B cell (primary cell): ENCODE measurements at regions not wholly inside any gene's neighbourhood (a gene's known extent, or its start where the extent isn't known, plus 50 kb on each side); places are given as distances from the start of the nearest gene placed in this dataset.

ENCODE experiments used
- ATAC-seq: fragments of 200-7000 bp; cut with Tn5 transposase; one replicate; pipeline ENCODE4 v1.10.0; 2021; ENCODE audit warnings: low read depth, mild to moderate bottlenecking, moderate number of reproducible peaks, moderate library complexity
- CTCF ChIA-PET: fragments of 350-600 bp; sonication (Branson Sonifier 250); formaldehyde crosslinking; loops from one replicate; lab custom pipeline; 2021; ENCODE audit warnings: antibody characterized with exemption, inconsistent platforms; lab: Charles Lee
- POLR2A ChIA-PET: fragments of 350-600 bp; sonication (Branson Sonifier 250); formaldehyde crosslinking; loops from one replicate; lab custom pipeline; 2021; ENCODE audit warnings: antibody characterized with exemption; lab: Charles Lee
- DNase-seq: peaks from one replicate; pipeline ENCODE4 v3.0.0; 2013
- H2AFZ ChIP-seq: 2 replicates; pipeline ENCODE4 v1.6.1; 2012; ENCODE audit warnings: mild to moderate bottlenecking, low read depth, low read length; ENCODE audit not compliant: insufficient read depth, poor library complexity, severe bottlenecking
- H3K27ac ChIP-seq, 2 donors: 1 replicate in 1 of 2; 2 replicates in 1 of 2; pipeline ENCODE4 v1.5.1; 2012 to 2013; ENCODE audit warnings: low read length in 2 of 2, mild to moderate bottlenecking in 2 of 2, moderate library complexity in 1 of 2
- H3K27me3 ChIP-seq, 4 experiments: fragments of 200-600 bp in 1 of 4; sonication (generic) in 1 of 4; replicated peaks in 1 of 4; 1 replicate in 2 of 4; 2 replicates in 2 of 4; pipeline versions ENCODE4 v1.6.1 to v1.7.0; 2013 to 2016; ENCODE audit warnings: low read length in 3 of 4, mild to moderate bottlenecking in 2 of 4, mixed read lengths in 1 of 4, moderate library complexity in 1 of 4; ENCODE audit not compliant: insufficient read depth in 4 of 4, control insufficient read depth in 3 of 4; ENCODE audit errors: control extremely low read depth in 1 of 4
- H3K36me3 ChIP-seq, 2 experiments: replicated peaks in 1 of 2; 1 replicate in 1 of 2; 2 replicates in 1 of 2; pipeline versions ENCODE4 v1.6.1 to v1.7.1; 2013; ENCODE audit warnings: low read length in 1 of 2; ENCODE audit not compliant: insufficient read depth in 2 of 2, control insufficient read depth in 1 of 2; ENCODE audit errors: control extremely low read depth in 1 of 2, extremely low read depth in 1 of 2
- H3K4me1 ChIP-seq, 2 donors: fragments of 200-600 bp in 1 of 2; sonication (generic) in 1 of 2; 1 replicate in 1 of 2; 2 replicates in 1 of 2; pipeline versions ENCODE4 v1.5.1 to v1.6.1; 2013 to 2017; ENCODE audit warnings: low read length in 2 of 2; ENCODE audit not compliant: control insufficient read depth in 2 of 2, insufficient read depth in 2 of 2
- H3K4me2 ChIP-seq: replicated peaks from 2 replicates; pipeline ENCODE3; 2012; ENCODE audit warnings: mild to moderate bottlenecking, low read depth, low read length; ENCODE audit not compliant: poor library complexity, severe bottlenecking
- H3K4me3 ChIP-seq, 5 experiments: fragments of 200-600 bp in 1 of 5; sonication (generic) in 1 of 5; 1 replicate in 3 of 5; 2 replicates in 2 of 5; pipeline versions ENCODE4 v1.5.1 to v1.7.0; 2011 to 2016; ENCODE audit warnings: low read length in 4 of 5, mild to moderate bottlenecking in 4 of 5, low read depth in 2 of 5, control low read depth in 1 of 5, moderate library complexity in 1 of 5; ENCODE audit not compliant: insufficient read depth in 1 of 5; ENCODE audit errors: control extremely low read depth in 1 of 5, extremely low read depth in 1 of 5
- H3K79me2 ChIP-seq: fragments of 200-600 bp; sonication (generic); one replicate; pipeline ENCODE4 v1.6.0; 2016; ENCODE audit warnings: low read length; ENCODE audit not compliant: control insufficient read depth, insufficient read depth
- H3K9ac ChIP-seq: fragments of 200-600 bp; sonication (generic); 2 replicates; pipeline ENCODE4 v1.6.1; 2017; ENCODE audit warnings: mild to moderate bottlenecking, low read length, moderate library complexity
- H3K9me3 ChIP-seq, 3 donors: one replicate each; pipeline versions ENCODE4 v1.6.1 to v1.7.1; 2013; ENCODE audit warnings: low read length in 2 of 3; ENCODE audit not compliant: control insufficient read depth in 2 of 3, insufficient read depth in 1 of 3; ENCODE audit errors: control extremely low read depth in 1 of 3
- H4K20me1 ChIP-seq: 2 replicates; pipeline ENCODE4 v1.6.0; 2012; ENCODE audit warnings: mild to moderate bottlenecking, low read length; ENCODE audit not compliant: insufficient read depth, control insufficient read depth, poor library complexity, severe bottlenecking
- H3K27ac Mint-ChIP-seq: one replicate; pipeline ENCODE4 v1.8.0; 2021; ENCODE audit warnings: mixed read lengths
- H3K27me3 Mint-ChIP-seq: one replicate; pipeline ENCODE4 v1.8.0; 2021; ENCODE audit warnings: mixed read lengths
- H3K4me1 Mint-ChIP-seq: one replicate; pipeline ENCODE4 v1.8.0; 2021; ENCODE audit warnings: mixed read lengths
- H3K4me3 Mint-ChIP-seq: one replicate; pipeline ENCODE4 v1.8.0; 2021; ENCODE audit warnings: mixed read lengths
- H3K9me3 Mint-ChIP-seq: one replicate; pipeline ENCODE4 v1.8.0; 2022; ENCODE audit warnings: mixed read lengths; ENCODE audit not compliant: insufficient read depth
- CTCF ChIP-seq: fragments of 200-600 bp; IDR thresholded peaks from one replicate; pipeline ENCODE4 v1.8.0; 2022; ENCODE audit warnings: antibody characterized with exemption, mild to moderate bottlenecking
- EZH2 ChIP-seq: IDR thresholded peaks from 2 replicates; pipeline ENCODE4 v1.6.1; 2012; ENCODE audit warnings: borderline replicate concordance, low read depth, mild to moderate bottlenecking, moderate library complexity, low read length; ENCODE audit not compliant: insufficient read depth, poor library complexity, severe bottlenecking
- WGBS: methylation state at CpG from one replicate; pipeline ENCODE4 v1.1.5; 2013; ENCODE audit warnings: missing lambda C conversion rate; ENCODE audit not compliant: insufficient coverage; 5-methylcytosine and 5-hydroxymethylcytosine counted together
- intact Hi-C: fragments of 100-400 bp; cut with micrococcal nuclease; formaldehyde crosslinking; loops from one replicate; pipeline ENCODE4 v1.10.0; 2022

- Histone ChIP-seq H3K9me3 (no peaks in the 10 kb centered on the region), H3K4me1 (no peaks in the 10 kb centered on the region), H3K36me3 (no peaks in the 10 kb centered on the region), H4K20me1 (no peaks in the 10 kb centered on the region), H3K79me2 (no peaks in the 10 kb centered on the region), H3K27me3 (no peaks in the 10 kb centered on the region), H3K4me2 (no peak overlapping the region), H3K4me3 (no peak overlapping the region), H3K9ac (no peak overlapping the region), H2AFZ (no peak overlapping the region), H3K27ac (no peak overlapping the region)
- TF ChIP-seq CTCF (no peak), EZH2 (no peak)
- Mint-ChIP-seq H3K27me3 (no peaks in the 10 kb centered on the region), H3K4me1 (no peaks in the 10 kb centered on the region), H3K4me3 (no peak overlapping the region), H3K9me3 (no peaks in the 10 kb centered on the region), H3K27ac (no peak overlapping the region)
- ChIA-PET CTCF (no interaction called here), POLR2A (no interaction called here)
- ATAC-seq (no peak), DNase-seq (no peak)
- WGBS = 63% methylated on average over 1 of the region's 3 CpGs
- intact Hi-C loops = no loop called here
Measured at GRCh38 chr15:37791693-37792092, 142.7 kb upstream of the TMCO5A start.

GRCh38 chr15:37792351-37792750 is 142.1 kb upstream of the TMCO5A start:
- no peak overlapping the region for H3K4me3 ChIP-seq
- intact Hi-C loops = no loop called here
- no peaks in the 10 kb centered on the region for H3K36me3 ChIP-seq
- POLR2A ChIA-PET = no interaction called here
- no peak for ATAC-seq
- Mint-ChIP-seq H3K27me3 (no peaks in the 10 kb centered on the region), H3K9me3 (no peaks in the 10 kb centered on the region), H3K27ac (no peak overlapping the region), H3K4me1 (no peaks in the 10 kb centered on the region), H3K4me3 (no peak overlapping the region)
- H3K4me1 ChIP-seq = no peaks in the 10 kb centered on the region
- no peak overlapping the region for H3K27ac ChIP-seq
- no peaks in the 10 kb centered on the region for H3K9me3 ChIP-seq
- no peaks in the 10 kb centered on the region for H3K27me3 ChIP-seq
- no peaks in the 10 kb centered on the region for H3K79me2 ChIP-seq
- no peak overlapping the region for H2AFZ ChIP-seq
- no peak for TF ChIP-seq CTCF
- no peak for TF ChIP-seq EZH2
- H3K4me2 ChIP-seq = no peak overlapping the region
- H4K20me1 ChIP-seq = no peaks in the 10 kb centered on the region
- CTCF ChIA-PET = no interaction called here
- WGBS = 94% methylated on average over 3 of the region's 4 CpGs
- no peak for DNase-seq
- H3K9ac ChIP-seq = no peak overlapping the region
